Panc1 (cell line): ENCODE measurements at regions not wholly inside any gene's neighbourhood (a gene's known extent, or its start where the extent isn't known, plus 50 kb on each side); places are given as distances from the start of the nearest gene placed in this dataset.

Experiments used
- ATAC-seq: fragments of 200-7000 bp; cut with Tn5 transposase; 2 replicates; pipeline ENCODE4 v1.9.1; 2020; ENCODE audit warnings: mild to moderate bottlenecking, moderate library complexity
- BruUV-seq: library from RNA; stranded (reverse); fragments of 400-500 nt; replicated peaks from 2 replicates; lab custom pipeline; 2021; lab: Mats Ljungman, UMichigan
- CTCF ChIA-PET: fragments of 300-600 bp; sonication (Branson Sonifier 250); formaldehyde crosslinking; loops from one replicate; lab custom pipeline; 2022; ENCODE audit warnings: antibody characterized with exemption; lab: Charles Lee
- POLR2A ChIA-PET: fragments of 300-600 bp; sonication (Branson Sonifier 250); formaldehyde crosslinking; loops from one replicate; lab custom pipeline; 2022; ENCODE audit warnings: antibody characterized with exemption; lab: Charles Lee
- DNase-seq: peaks from one replicate; pipeline ENCODE4 v3.0.0-alpha.2; 2010; ENCODE audit warnings: low read depth, low spot score
- H3K27ac ChIP-seq: 2 replicates; pipeline ENCODE4 v1.5.1; 2011; ENCODE audit warnings: mild to moderate bottlenecking, low read length, inconsistent platforms
- H3K27me3 ChIP-seq: fragments of 200-500 bp; sonication (Bioruptor generic); 2 replicates; pipeline ENCODE4 v1.6.0; 2014; ENCODE audit warnings: low read length, inconsistent platforms; ENCODE audit not compliant: control insufficient read depth, insufficient read depth
- H3K36me3 ChIP-seq: fragments of 200-500 bp; sonication (Bioruptor generic); 2 replicates; pipeline ENCODE4 v1.5.1; 2014; ENCODE audit warnings: inconsistent platforms, mild to moderate bottlenecking, low read length, moderate library complexity; ENCODE audit not compliant: control insufficient read depth, insufficient read depth
- H3K4me1 ChIP-seq: 2 replicates; pipeline ENCODE4 v1.5.1; 2011; ENCODE audit warnings: inconsistent platforms, mild to moderate bottlenecking, low read length, moderate library complexity; ENCODE audit not compliant: control insufficient read depth, insufficient read depth
- H3K4me3 ChIP-seq, 2 experiments: 2 replicates each; pipeline ENCODE4 v1.5.1; 2011 to 2012; ENCODE audit warnings: low read depth in 2 of 2, low read length in 2 of 2, mild to moderate bottlenecking in 2 of 2, inconsistent platforms in 1 of 2, moderate library complexity in 1 of 2
- H3K9me3 ChIP-seq: fragments of 200-500 bp; sonication (Bioruptor generic); 2 replicates; pipeline ENCODE4 v1.5.1; 2014; ENCODE audit warnings: low read depth, mild to moderate bottlenecking, inconsistent platforms, low read length, moderate library complexity; ENCODE audit not compliant: control insufficient read depth, insufficient read depth
- CTCF ChIP-seq: fragments of 450-650 bp; IDR thresholded peaks from 2 replicates; pipeline ENCODE4 v1.5.1; 2017; ENCODE audit warnings: mild to moderate bottlenecking
- POLR2AphosphoS5 ChIP-seq: IDR thresholded peaks from 2 replicates; pipeline ENCODE4 v1.6.1; 2012; ENCODE audit warnings: mild to moderate bottlenecking, low read depth, low read length, moderate library complexity
- REST ChIP-seq, 2 experiments: IDR thresholded peaks; 2 replicates each; pipeline ENCODE4 v1.6.1; 2011 to 2012; ENCODE audit warnings: low read depth in 2 of 2, control low read depth in 1 of 2, low read length in 1 of 2, mild to moderate bottlenecking in 1 of 2, moderate library complexity in 1 of 2; ENCODE audit not compliant: insufficient read depth in 1 of 2
- SIN3A ChIP-seq: IDR thresholded peaks from 2 replicates; pipeline ENCODE4 v1.6.1; 2012; ENCODE audit warnings: low read depth, mild to moderate bottlenecking, low read length, moderate library complexity, borderline replicate concordance; ENCODE audit not compliant: insufficient read depth
- TCF7L2 ChIP-seq: IDR thresholded peaks from 2 replicates; pipeline ENCODE4 v1.6.1; 2011; ENCODE audit warnings: mild to moderate bottlenecking, low read depth, low read length, inconsistent platforms
- in situ Hi-C: cut with HindIII; loops from 2 replicates; pipeline ENCODE4 v1.10.0; 2016; ENCODE audit warnings: low sequenced_read_pairs, low pct_unique_long_range_greater_than_20kb
- intact Hi-C: fragments of 100-400 bp; cut with micrococcal nuclease; formaldehyde crosslinking; loops from one replicate; pipeline ENCODE4 v1.10.0; 2022; ENCODE audit not compliant: unreplicated experiment

GRCh38 chr1:68745011-68745410 is 248.1 kb upstream of the DEPDC1 start:
- H3K27ac ChIP-seq = no peak overlapping the region
- in situ Hi-C loops (no loop called here), intact Hi-C loops (no loop called here)
- H3K27me3 ChIP-seq = no peaks in the 10 kb centered on the region
- CTCF ChIA-PET = no interaction called here
- TF ChIP-seq CTCF (no peak), TCF7L2 (no peak), POLR2AphosphoS5 (no peak), SIN3A (no peak), REST (IDR thresholded peaks at IDR 0.05; ENCODE audit: insufficient read depth in 1 of 2, low read depth in 2 of 2, low read length in 1 of 2) (no peak)
- no peaks in the 10 kb centered on the region for H3K4me1 ChIP-seq
- POLR2A ChIA-PET = no interaction called here
- BruUV-seq = no TSS peak
- no peak overlapping the region for H3K4me3 ChIP-seq
- DNase-seq (no peak), ATAC-seq (no peak)
- H3K9me3 ChIP-seq = no peaks in the 10 kb centered on the region
- no peaks in the 10 kb centered on the region for H3K36me3 ChIP-seq

GRCh38 chr1:68745451-68745850 is 248.6 kb upstream of the DEPDC1 start:
- Histone ChIP-seq H3K36me3 (no peaks in the 10 kb centered on the region), H3K27ac (no peak overlapping the region), H3K4me1 (no peaks in the 10 kb centered on the region), H3K27me3 (no peaks in the 10 kb centered on the region), H3K4me3 (no peak overlapping the region), H3K9me3 (no peaks in the 10 kb centered on the region)
- intact Hi-C loops (no loop called here), in situ Hi-C loops (no loop called here)
- DNase-seq = no peak
- no TSS peak for BruUV-seq
- no peak for TF ChIP-seq CTCF
- TF ChIP-seq SIN3A = no peak
- no peak for TF ChIP-seq TCF7L2
- TF ChIP-seq POLR2AphosphoS5 = no peak
- TF ChIP-seq REST (IDR thresholded peaks at IDR 0.05; ENCODE audit: insufficient read depth in 1 of 2, low read depth in 2 of 2, low read length in 1 of 2) = no peak
- ChIA-PET POLR2A (no interaction called here), CTCF (no interaction called here)
- ATAC-seq = no peak
